Endothelial cell of umbilical vein (primary cell): ENCODE measurements at regions not wholly inside any gene's neighbourhood (a gene's known extent, or its start where the extent isn't known, plus 50 kb on each side); places are given as distances from the start of the nearest gene placed in this dataset.

Experiments
- CTCF ChIP-seq, 2 donors: IDR thresholded peaks; 1 replicate in 1 of 2; 2 replicates in 1 of 2; pipeline ENCODE4 v1.5.1; 2011; ENCODE audit warnings: low read length in 2 of 2, mild to moderate bottlenecking in 2 of 2, moderate library complexity in 2 of 2, control low read depth in 1 of 2, inconsistent platforms in 1 of 2, low read depth in 1 of 2; ENCODE audit not compliant: insufficient read depth in 1 of 2; ENCODE audit errors: extremely low read depth in 1 of 2
- EZH2 ChIP-seq: IDR thresholded peaks from 2 replicates; pipeline ENCODE4 v1.6.1; 2012; ENCODE audit warnings: borderline replicate concordance, low read depth, mild to moderate bottlenecking, moderate library complexity, low read length, inconsistent platforms; ENCODE audit not compliant: severe bottlenecking
- FOS ChIP-seq: IDR thresholded peaks from 2 replicates; pipeline ENCODE4 v1.6.1; 2011; ENCODE audit warnings: mild to moderate bottlenecking, low read length, moderate library complexity, borderline replicate concordance; ENCODE audit not compliant: insufficient read depth
- GATA2 ChIP-seq: IDR thresholded peaks from 2 replicates; pipeline ENCODE4 v1.7.0; 2011; ENCODE audit warnings: low read depth, mild to moderate bottlenecking, moderate library complexity, mixed read lengths, low read length; ENCODE audit not compliant: insufficient read length, insufficient read depth
- JUN ChIP-seq: IDR thresholded peaks from 2 replicates; pipeline ENCODE4 v1.6.1; 2011; ENCODE audit warnings: borderline replicate concordance, low read depth; ENCODE audit not compliant: insufficient read length, insufficient read depth
- MYC ChIP-seq: IDR thresholded peaks from one replicate; pipeline ENCODE4 v1.6.1; 2011; ENCODE audit warnings: mild to moderate bottlenecking, low read depth, low read length
- POLR2A ChIP-seq: IDR thresholded peaks from 2 replicates; pipeline ENCODE4 v1.6.1; 2012; ENCODE audit warnings: low read depth, mild to moderate bottlenecking, control low read depth, low read length
- POLR2AphosphoS5 ChIP-seq: IDR thresholded peaks from 2 replicates; pipeline ENCODE4 v1.6.1; 2012; ENCODE audit warnings: low read depth, mild to moderate bottlenecking, control low read depth, low read length, moderate library complexity; ENCODE audit not compliant: insufficient read depth
- TF ChIP-seq, protein P1 (sequence below): IDR thresholded peaks from 2 replicates; pipeline ENCODE4 v1.6.1; 2011; ENCODE audit not compliant: insufficient read depth, insufficient read length

- no peak for TF ChIP-seq POLR2AphosphoS5
- TF ChIP-seq, protein P1, sequence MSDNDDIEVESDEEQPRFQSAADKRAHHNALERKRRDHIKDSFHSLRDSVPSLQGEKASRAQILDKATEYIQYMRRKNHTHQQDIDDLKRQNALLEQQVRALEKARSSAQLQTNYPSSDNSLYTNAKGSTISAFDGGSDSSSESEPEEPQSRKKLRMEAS: no peak
- TF ChIP-seq CTCF (IDR thresholded peaks at IDR 0.05; ENCODE audit: extremely low read depth in 1 of 2, insufficient read depth in 1 of 2, low read depth in 1 of 2, low read length in 2 of 2): no peak
- TF ChIP-seq MYC: no peak
- no peak for TF ChIP-seq POLR2A
- no peak for TF ChIP-seq EZH2
- TF ChIP-seq JUN: no peak
- TF ChIP-seq FOS: no peak
- TF ChIP-seq GATA2: no peak
Observed at GRCh38 chr10:21289271-21289670, 236.2 kb downstream of the SKIDA1 start.
